Keratinocyte (primary cell): ENCODE measurements at regions not wholly inside any gene's neighbourhood (a gene's known extent, or its start where the extent isn't known, plus 50 kb on each side); places are given as distances from the start of the nearest gene placed in this dataset.

ENCODE experiments used
- DNase-seq: peaks from one replicate; pipeline ENCODE4 v3.0.0-alpha.2; 2011; ENCODE audit warnings: low read depth, missing footprints, low spot score
- FAIRE-seq: peaks from 2 replicates; lab custom pipeline; 2011; peaks lifted over from hg19 to GRCh38; lab: Jason Lieb, UNC
- H2AFZ ChIP-seq: 2 replicates; pipeline ENCODE4 v1.6.0; 2012; ENCODE audit warnings: low read length, control low read depth, inconsistent platforms; ENCODE audit not compliant: control insufficient read depth
- H3K27ac ChIP-seq: 2 replicates; pipeline ENCODE4 v1.5.1; 2011; ENCODE audit warnings: low read length; ENCODE audit not compliant: control insufficient read depth, insufficient read depth
- H3K27me3 ChIP-seq: 3 replicates; pipeline ENCODE4 v1.6.0; 2011; ENCODE audit warnings: low read length; ENCODE audit not compliant: control insufficient read depth, insufficient read depth; ENCODE audit errors: extremely low read depth
- H3K36me3 ChIP-seq, 2 experiments: 2 replicates in 1 of 2; 3 replicates in 1 of 2; pipeline ENCODE4 v1.5.1; 2011; ENCODE audit warnings: low read length in 2 of 2, mild to moderate bottlenecking in 1 of 2; ENCODE audit not compliant: control insufficient read depth in 2 of 2, insufficient read depth in 2 of 2; ENCODE audit errors: extremely low read depth in 1 of 2
- H3K4me1 ChIP-seq: 3 replicates; pipeline ENCODE4 v1.5.1; 2011; ENCODE audit warnings: low read length; ENCODE audit not compliant: control insufficient read depth, insufficient read depth; ENCODE audit errors: extremely low read depth
- H3K4me2 ChIP-seq: 3 replicates; pipeline ENCODE4 v1.6.0; 2011; ENCODE audit warnings: low read depth, low read length; ENCODE audit not compliant: control insufficient read depth, insufficient read depth; ENCODE audit errors: extremely low read depth
- H3K4me3 ChIP-seq, 3 experiments: fragments of 200-600 bp in 1 of 3; sonication (generic) in 1 of 3; 2 replicates in 2 of 3; 3 replicates in 1 of 3; pipeline ENCODE4 v1.5.1; 2011 to 2016; ENCODE audit warnings: low read length in 3 of 3, mild to moderate bottlenecking in 3 of 3, control low read depth in 2 of 3, inconsistent platforms in 1 of 3, low read depth in 1 of 3, mixed read lengths in 1 of 3, mixed run types in 1 of 3, moderate library complexity in 1 of 3; ENCODE audit not compliant: control insufficient read depth in 2 of 3, insufficient read depth in 2 of 3; ENCODE audit errors: extremely low read depth in 1 of 3
- H3K79me2 ChIP-seq: 2 replicates; pipeline ENCODE4 v1.6.0; 2012; ENCODE audit warnings: low read length; ENCODE audit not compliant: control insufficient read depth, insufficient read depth
- H3K9ac ChIP-seq: 3 replicates; pipeline ENCODE4 v1.6.0; 2011; ENCODE audit warnings: low read length; ENCODE audit not compliant: control insufficient read depth, insufficient read depth; ENCODE audit errors: extremely low read depth
- H3K9me1 ChIP-seq: 3 replicates; pipeline ENCODE4 v1.6.0; 2011; ENCODE audit warnings: low read length; ENCODE audit not compliant: control insufficient read depth, insufficient read depth; ENCODE audit errors: extremely low read depth
- H3K9me3 ChIP-seq: 2 replicates; pipeline ENCODE4 v1.5.1; 2012; ENCODE audit warnings: low read depth, low read length; ENCODE audit not compliant: control insufficient read depth
- H4K20me1 ChIP-seq: 3 replicates; pipeline ENCODE4 v1.6.0; 2011; ENCODE audit warnings: low read length; ENCODE audit not compliant: control insufficient read depth, insufficient read depth; ENCODE audit errors: extremely low read depth
- CTCF ChIP-seq, 3 experiments: IDR thresholded peaks in 1 of 3; conservative IDR thresholded peaks in 1 of 3; optimal IDR thresholded peaks in 1 of 3; 2 replicates in 2 of 3; 3 replicates in 1 of 3; pipeline versions ENCODE3 to v1.5.1; 2011; ENCODE audit warnings: low read length in 3 of 3, mild to moderate bottlenecking in 3 of 3, moderate library complexity in 2 of 3, control low read depth in 1 of 3, inconsistent platforms in 1 of 3; ENCODE audit not compliant: insufficient read depth in 2 of 3; ENCODE audit errors: extremely low read depth in 1 of 3
- EZH2 ChIP-seq: IDR thresholded peaks from one replicate; pipeline ENCODE4 v1.6.1; 2012; ENCODE audit warnings: inconsistent platforms, mild to moderate bottlenecking, low read length, moderate library complexity
- dilution Hi-C: fragments of 300-500 bp; cut with MboI; formaldehyde crosslinking; loops from one replicate; pipeline ENCODE4 v1.7.0; 2020; ENCODE audit warnings: low sequenced_read_pairs; ENCODE audit not compliant: extremely low pct_ligation_motif_present

GRCh38 chr13:84393981-84394625 is 511.8 kb upstream of the SLITRK1 start:
- Histone ChIP-seq H3K9ac (no peak overlapping the region), H3K4me1 (peaks cover 13% of the 10 kb centered on the region), H3K4me3 (no peak overlapping the region), H4K20me1 (no peaks in the 10 kb centered on the region), H3K79me2 (no peaks in the 10 kb centered on the region), H3K9me3 (peaks cover under 1% of the 10 kb centered on the region), H3K27ac (peak overlapping the region; percentile 30), H3K27me3 (no peaks in the 10 kb centered on the region), H3K9me1 (no peaks in the 10 kb centered on the region), H3K36me3 (no peaks in the 10 kb centered on the region), H3K4me2 (peak overlapping the region; percentile 59), H2AFZ (peak overlapping the region; percentile 81)
- DNase-seq: peak; percentile 30
- TF ChIP-seq EZH2: no peak
- TF ChIP-seq CTCF (optimal IDR thresholded peaks at IDR 0.05 in 1 of 3, IDR thresholded peaks at IDR 0.05 in 1 of 3, conservative IDR thresholded peaks at IDR 0.05 in 1 of 3; ENCODE audit: extremely low read depth in 1 of 3, insufficient read depth in 2 of 3, low read length in 3 of 3): no peak
- dilution Hi-C loops: no loop called here
- peak; percentile 95 for FAIRE-seq

GRCh38 chr13:84380866-84381265 is 498.6 kb upstream of the SLITRK1 start:
- DNase-seq (no peak), FAIRE-seq (no peak)
- Histone ChIP-seq H3K79me2 (no peaks in the 10 kb centered on the region), H3K4me2 (peak overlapping the region; percentile 36), H3K36me3 (no peaks in the 10 kb centered on the region), H3K27me3 (no peaks in the 10 kb centered on the region), H2AFZ (peak overlapping the region; percentile 68), H4K20me1 (no peaks in the 10 kb centered on the region), H3K9ac (no peak overlapping the region), H3K4me1 (peaks cover 5% of the 10 kb centered on the region), H3K9me1 (no peaks in the 10 kb centered on the region), H3K9me3 (no peaks in the 10 kb centered on the region), H3K4me3 (no peak overlapping the region), H3K27ac (no peak overlapping the region)
- TF ChIP-seq EZH2: no peak
- TF ChIP-seq CTCF (optimal IDR thresholded peaks at IDR 0.05 in 1 of 3, IDR thresholded peaks at IDR 0.05 in 1 of 3, conservative IDR thresholded peaks at IDR 0.05 in 1 of 3; ENCODE audit: extremely low read depth in 1 of 3, insufficient read depth in 2 of 3, low read length in 3 of 3): no peak
- dilution Hi-C loops: no loop called here
